ENCODE measurements at regions not wholly inside any gene's neighbourhood (a gene's known extent, or its start where the extent isn't known, plus 50 kb on each side); places are given as distances from the start of the nearest gene placed in this dataset.
A peak's percentile ranks its signal among the peaks of the same experiment; 100 is the strongest.

- TF ChIP-seq, protein P1, sequence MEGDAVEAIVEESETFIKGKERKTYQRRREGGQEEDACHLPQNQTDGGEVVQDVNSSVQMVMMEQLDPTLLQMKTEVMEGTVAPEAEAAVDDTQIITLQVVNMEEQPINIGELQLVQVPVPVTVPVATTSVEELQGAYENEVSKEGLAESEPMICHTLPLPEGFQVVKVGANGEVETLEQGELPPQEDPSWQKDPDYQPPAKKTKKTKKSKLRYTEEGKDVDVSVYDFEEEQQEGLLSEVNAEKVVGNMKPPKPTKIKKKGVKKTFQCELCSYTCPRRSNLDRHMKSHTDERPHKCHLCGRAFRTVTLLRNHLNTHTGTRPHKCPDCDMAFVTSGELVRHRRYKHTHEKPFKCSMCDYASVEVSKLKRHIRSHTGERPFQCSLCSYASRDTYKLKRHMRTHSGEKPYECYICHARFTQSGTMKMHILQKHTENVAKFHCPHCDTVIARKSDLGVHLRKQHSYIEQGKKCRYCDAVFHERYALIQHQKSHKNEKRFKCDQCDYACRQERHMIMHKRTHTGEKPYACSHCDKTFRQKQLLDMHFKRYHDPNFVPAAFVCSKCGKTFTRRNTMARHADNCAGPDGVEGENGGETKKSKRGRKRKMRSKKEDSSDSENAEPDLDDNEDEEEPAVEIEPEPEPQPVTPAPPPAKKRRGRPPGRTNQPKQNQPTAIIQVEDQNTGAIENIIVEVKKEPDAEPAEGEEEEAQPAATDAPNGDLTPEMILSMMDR (IDR thresholded peaks at IDR 0.05; ENCODE audit: insufficient read depth in 1 of 2, low read depth in 1 of 2, low read length in 1 of 2, severe bottlenecking in 1 of 2, unreplicated experiment in 1 of 2): no peak
- DNase-seq: no peak
- H3K27me3 ChIP-seq (replicated peaks; ENCODE audit: control insufficient read depth, insufficient read depth, low read length): no peaks in the 10 kb centered on the region
- ChIA-PET POLR2A (no interaction called here), CTCF (no interaction called here)
- intact Hi-C loops (cut with micrococcal nuclease; ENCODE audit: unreplicated experiment): no loop called here
- H3K4me3 ChIP-seq (ENCODE audit: low read depth, low read length): no peak overlapping the region
- Mint-ChIP-seq H3K27me3 (ENCODE audit: insufficient read depth, unreplicated experiment) (no peaks in the 10 kb centered on the region), H3K36me3 (ENCODE audit: insufficient read depth, unreplicated experiment) (no peaks in the 10 kb centered on the region), H3K9me3 (ENCODE audit: unreplicated experiment) (no peaks in the 10 kb centered on the region), H3K4me3 (ENCODE audit: unreplicated experiment) (no peak overlapping the region), H3K27ac (ENCODE audit: unreplicated experiment) (no peak overlapping the region), H3K4me1 (ENCODE audit: low read depth, unreplicated experiment) (no peaks in the 10 kb centered on the region)
- H3K36me3 ChIP-seq (ENCODE audit: control insufficient read depth, insufficient read depth, low read length): no peaks in the 10 kb centered on the region
- no peaks in the 10 kb centered on the region for H3K4me1 ChIP-seq
- no TSS peak for BruUV-seq (replicated peaks)
- H3K9me3 ChIP-seq: no peaks in the 10 kb centered on the region
Observed at GRCh38 chr11:97136067-97136466, 746.3 kb downstream of the JRKL start.

DNA sequence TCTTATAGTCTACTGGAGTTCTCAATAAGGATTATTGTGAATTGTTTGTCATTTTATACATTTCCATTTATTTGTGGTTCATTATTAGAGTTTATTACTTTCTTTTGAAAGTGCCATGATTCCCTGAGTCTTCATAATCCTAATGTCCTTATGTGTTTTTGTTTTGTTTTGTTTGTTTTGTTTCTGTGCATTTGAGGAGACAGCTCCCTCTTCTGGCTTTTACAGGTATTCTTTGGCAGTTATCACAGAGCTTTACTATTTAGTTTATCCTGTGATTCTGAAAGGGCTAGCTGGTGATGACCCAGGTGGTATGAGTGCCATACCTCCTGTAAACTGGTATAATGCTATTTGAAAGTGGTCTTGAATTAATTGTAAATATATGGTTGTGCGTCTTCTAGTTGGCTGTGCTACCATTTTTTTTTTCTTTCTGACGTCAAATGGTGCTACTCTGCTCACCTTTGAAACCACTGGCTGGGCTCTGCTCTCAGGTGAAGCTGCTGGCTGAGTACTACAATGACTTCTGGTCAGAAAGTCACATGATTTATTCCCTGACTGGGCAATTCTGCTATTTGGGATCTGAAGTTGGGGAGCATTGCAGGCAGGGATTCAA, 751.2 kb downstream of the JRKL start:
- Mint-ChIP-seq H3K36me3 (ENCODE audit: insufficient read depth, unreplicated experiment) (no peaks in the 10 kb centered on the region), H3K27me3 (ENCODE audit: insufficient read depth, unreplicated experiment) (no peaks in the 10 kb centered on the region), H3K4me3 (ENCODE audit: unreplicated experiment) (no peak overlapping the region), H3K4me1 (ENCODE audit: low read depth, unreplicated experiment) (no peaks in the 10 kb centered on the region), H3K27ac (ENCODE audit: unreplicated experiment) (no peak overlapping the region), H3K9me3 (ENCODE audit: unreplicated experiment) (no peaks in the 10 kb centered on the region)
- ChIA-PET CTCF (interaction anchor here (0.6 to 2.0 kb wide), 8 partner anchors 11 to 1875 kb away, joined by 3 to 75 read pairs (median 3); no protein-coding TSS in a partner anchor), POLR2A (no interaction called here)
- peak in 1 of 2 experiments; percentile 55 for DNase-seq
- Histone ChIP-seq H3K27me3 (replicated peaks; ENCODE audit: control insufficient read depth, insufficient read depth, low read length) (no peaks in the 10 kb centered on the region), H3K36me3 (ENCODE audit: control insufficient read depth, insufficient read depth, low read length) (no peaks in the 10 kb centered on the region), H3K4me3 (ENCODE audit: low read depth, low read length) (no peak overlapping the region), H3K4me1 (no peaks in the 10 kb centered on the region), H3K9me3 (no peaks in the 10 kb centered on the region)
- BruUV-seq (replicated peaks): no TSS peak
- TF ChIP-seq, protein P1 (IDR thresholded peaks at IDR 0.05; ENCODE audit: insufficient read depth in 1 of 2, low read depth in 1 of 2, low read length in 1 of 2, severe bottlenecking in 1 of 2, unreplicated experiment in 1 of 2): peak; percentile 78 to 82
- intact Hi-C loops (cut with micrococcal nuclease; ENCODE audit: unreplicated experiment): loop anchor here (1.0 to 2.0 kb wide), 5 partner anchors 48 to 677 kb away; no protein-coding TSS in a partner anchor

GRCh38 chr11:97143463-97143862, 753.6 kb downstream of the JRKL start:
- BruUV-seq (replicated peaks): no TSS peak
- TF ChIP-seq, protein P1 (IDR thresholded peaks at IDR 0.05; ENCODE audit: insufficient read depth in 1 of 2, low read depth in 1 of 2, low read length in 1 of 2, severe bottlenecking in 1 of 2, unreplicated experiment in 1 of 2): no peak
- CTCF ChIA-PET: no interaction called here

More at GRCh38 chr11:97143463-97143862, 753.6 kb downstream of the JRKL start:
- no peaks in the 10 kb centered on the region for H3K9me3 Mint-ChIP-seq (ENCODE audit: unreplicated experiment)
- Histone ChIP-seq H3K4me3 (ENCODE audit: low read depth, low read length) (no peak overlapping the region), H3K36me3 (ENCODE audit: control insufficient read depth, insufficient read depth, low read length) (no peaks in the 10 kb centered on the region), H3K9me3 (no peaks in the 10 kb centered on the region), H3K27me3 (replicated peaks; ENCODE audit: control insufficient read depth, insufficient read depth, low read length) (no peaks in the 10 kb centered on the region), H3K4me1 (no peaks in the 10 kb centered on the region)
- no peak for DNase-seq
- peaks cover 4% of the 10 kb centered on the region for H3K27me3 Mint-ChIP-seq (ENCODE audit: insufficient read depth, unreplicated experiment)
- H3K36me3 Mint-ChIP-seq (ENCODE audit: insufficient read depth, unreplicated experiment): no peaks in the 10 kb centered on the region
- no peak overlapping the region for H3K4me3 Mint-ChIP-seq (ENCODE audit: unreplicated experiment)
- no peaks in the 10 kb centered on the region for H3K4me1 Mint-ChIP-seq (ENCODE audit: low read depth, unreplicated experiment)
- POLR2A ChIA-PET: no interaction called here
- H3K27ac Mint-ChIP-seq (ENCODE audit: unreplicated experiment): no peak overlapping the region
- intact Hi-C loops (cut with micrococcal nuclease; ENCODE audit: unreplicated experiment): no loop called here
